Left lung (tissue), 4 donors: ENCODE measurements at regions not wholly inside any gene's neighbourhood (a gene's known extent, or its start where the extent isn't known, plus 50 kb on each side); places are given as distances from the start of the nearest gene placed in this dataset.
"Not testable (repeated sequence)": the region's sequence is repeated elsewhere in the genome, so short reads cannot be mapped to it uniquely, and the experiment has no call there.

Experiments
- ATAC-seq: fragments of 200-7000 bp; cut with Tn5 transposase; one replicate; pipeline ENCODE4 v1.9.1; 2020; ENCODE audit warnings: moderate library complexity
- DNase-seq, 4 donors: peaks; one replicate each; pipeline ENCODE4 v3.0.0-alpha.2; 2013 to 2020
- H3K27ac ChIP-seq, 2 donors: fragments of 200-600 bp; sonication (generic) in 1 of 2; one replicate each; pipeline versions ENCODE4 v1.5.0 to v1.8.0; 2020 to 2021
- H3K27me3 ChIP-seq, 2 donors: fragments of 200-600 bp; sonication (generic) in 1 of 2; one replicate each; pipeline versions ENCODE4 v1.5.0 to v1.8.0; 2020 to 2021
- H3K36me3 ChIP-seq, 2 donors: fragments of 200-600 bp; sonication (generic) in 1 of 2; one replicate each; pipeline versions ENCODE4 v1.5.0 to v1.8.0; 2020 to 2021
- H3K4me1 ChIP-seq, 2 donors: fragments of 200-600 bp; one replicate each; pipeline ENCODE4 v1.8.0; 2021
- H3K4me3 ChIP-seq, 2 donors: fragments of 200-600 bp; sonication (generic) in 1 of 2; one replicate each; pipeline versions ENCODE4 v1.5.0 to v1.8.0; 2020 to 2021; ENCODE audit warnings: mild to moderate bottlenecking in 1 of 2
- H3K9me3 ChIP-seq, 2 donors: fragments of 200-600 bp; sonication (generic) in 1 of 2; one replicate each; pipeline versions ENCODE4 v1.5.0 to v1.8.0; 2020 to 2021
- CTCF ChIP-seq, 2 donors: fragments of 200-600 bp; sonication (generic) in 1 of 2; IDR thresholded peaks; one replicate each; pipeline versions ENCODE4 v1.5.0 to v1.8.0; 2021; ENCODE audit warnings: antibody characterized with exemption in 2 of 2
- intact Hi-C, 2 donors: fragments of 100-400 bp; cut with DNase I; formaldehyde crosslinking; loops; one replicate each; pipeline versions ENCODE4 v1.11.2 to v1.14.2; 2022
- donor health status: DM: no; HTN: yes; CAD: no.
- donor health status: DM: no; HTN: no; CAD: no.

GRCh38 chr13:30831515-30831914, 74.6 kb upstream of the MEDAG start:
- no peak overlapping the region for H3K27ac ChIP-seq

GRCh38 chr13:30832377-30832776, 73.7 kb upstream of the MEDAG start:
- Histone ChIP-seq H3K27me3 (peaks cover 0 to 24% of the 10 kb centered on the region in 2 donors), H3K27ac (no peak overlapping the region), H3K4me1 (no peaks in the 10 kb centered on the region), H3K36me3 (no peaks in the 10 kb centered on the region), H3K9me3 (no peaks in the 10 kb centered on the region), H3K4me3 (no peak overlapping the region)
- ATAC-seq (no peak), DNase-seq (no peak)
- TF ChIP-seq CTCF (IDR thresholded peaks at IDR 0.05) = no peak
- intact Hi-C loops = no loop called here

More at GRCh38 chr13:30831515-30831914, 74.6 kb upstream of the MEDAG start:
- Histone ChIP-seq H3K36me3 (no peaks in the 10 kb centered on the region), H3K9me3 (no peaks in the 10 kb centered on the region), H3K4me1 (no peaks in the 10 kb centered on the region), H3K27me3 (peaks cover 0 to 21% of the 10 kb centered on the region in 2 donors), H3K4me3 (no peak overlapping the region)
- intact Hi-C loops = no loop called here
- no peak for TF ChIP-seq CTCF (IDR thresholded peaks at IDR 0.05)
- ATAC-seq (no peak), DNase-seq (no peak)

GRCh38 chr13:30832845-30833332, 73.2 kb upstream of the MEDAG start:
- Histone ChIP-seq H3K4me3 (no peak overlapping the region), H3K9me3 (no peaks in the 10 kb centered on the region), H3K36me3 (no peaks in the 10 kb centered on the region), H3K27ac (no peak overlapping the region), H3K27me3 (peaks cover 0 to 24% of the 10 kb centered on the region in 2 donors), H3K4me1 (no peaks in the 10 kb centered on the region)
- peak in 3 of 4 donors; percentile 58 to 85 (median 82) for DNase-seq
- intact Hi-C loops = no loop called here
- peak; percentile 76 for ATAC-seq
- TF ChIP-seq CTCF (IDR thresholded peaks at IDR 0.05) = no peak

- H3K9me3 ChIP-seq = no peaks in the 10 kb centered on the region
- H3K36me3 ChIP-seq = no peaks in the 10 kb centered on the region
- intact Hi-C loops = no loop called here
- no peak for TF ChIP-seq CTCF (IDR thresholded peaks at IDR 0.05)
- ATAC-seq (no peak), DNase-seq (peak in 1 of 4 donors; percentile 61)
- H3K27me3 ChIP-seq = peaks cover 0 to 24% of the 10 kb centered on the region in 2 donors
- no peaks in the 10 kb centered on the region for H3K4me1 ChIP-seq
- H3K4me3 ChIP-seq = no peak overlapping the region
- no peak overlapping the region for H3K27ac ChIP-seq
Observed at GRCh38 chr13:30835442-30835841, 70.6 kb upstream of the MEDAG start.

- intact Hi-C loops = no loop called here
- H3K4me3 ChIP-seq = no peak overlapping the region
- ATAC-seq (no peak), DNase-seq (no peak)
- H3K27me3 ChIP-seq = peaks cover 0 to 22% of the 10 kb centered on the region in 2 donors
- H3K36me3 ChIP-seq = no peaks in the 10 kb centered on the region
- H3K4me1 ChIP-seq = no peaks in the 10 kb centered on the region
- no peak for TF ChIP-seq CTCF (IDR thresholded peaks at IDR 0.05)
- no peaks in the 10 kb centered on the region for H3K9me3 ChIP-seq
- H3K27ac ChIP-seq = no peak overlapping the region
Observed at GRCh38 chr13:30837227-30838159, 68.6 kb upstream of the MEDAG start.

GRCh38 chr13:30839636-30840035, 66.4 kb upstream of the MEDAG start:
- H3K9me3 ChIP-seq, H3K27ac ChIP-seq, H3K4me1 ChIP-seq, DNase-seq, H3K4me3 ChIP-seq, ATAC-seq, intact Hi-C loops, H3K36me3 ChIP-seq: not testable (repeated sequence)
- H3K27me3 ChIP-seq = peaks cover 0 to 14% of the 10 kb centered on the region in 2 donors
